ENCODE measurements at regions not wholly inside any gene's neighbourhood (a gene's known extent, or its start where the extent isn't known, plus 50 kb on each side); places are given as distances from the start of the nearest gene placed in this dataset.

GRCh38 chr10:10816447-10816846, 201.2 kb upstream of the CELF2 start:
- WGBS, 2 donors: 83 to 90% methylated on average over 2 of the region's 2 CpGs
- Histone ChIP-seq H3K27me3 (no peaks in the 10 kb centered on the region), H3K4me1 (no peaks in the 10 kb centered on the region), H3K9me3 (no peaks in the 10 kb centered on the region), H3K27ac (no peak overlapping the region), H3K4me3 (replicated peaks in 1 of 3) (no peak overlapping the region), H3K36me3 (no peaks in the 10 kb centered on the region)
- intact Hi-C loops (cut with DNase I): no loop called here
- TF ChIP-seq POLR2A (IDR thresholded peaks at IDR 0.05) (no peak), CTCF (IDR thresholded peaks at IDR 0.05) (no peak)
- no peak for DNase-seq

GRCh38 chr10:10817609-10818008, 200.1 kb upstream of the CELF2 start:
- WGBS, 2 donors: 88 to 89% methylated on average over 5 of the region's 5 CpGs

GRCh38 chr10:10818082-10818481, 199.6 kb upstream of the CELF2 start:
- intact Hi-C loops (cut with DNase I): no loop called here
- 72 to 95% methylated on average over 2 of the region's 2 CpGs for WGBS, 2 donors
- no peaks in the 10 kb centered on the region for H3K27me3 ChIP-seq
- DNase-seq: no peak
- H3K9me3 ChIP-seq: no peaks in the 10 kb centered on the region
- H3K4me3 ChIP-seq (replicated peaks in 1 of 3): no peak overlapping the region
- H3K27ac ChIP-seq: peak overlapping the region in 1 of 3 donors; percentile 17
- H3K36me3 ChIP-seq: no peaks in the 10 kb centered on the region
- H3K4me1 ChIP-seq: peaks cover 0 to 6% of the 10 kb centered on the region in 2 donors
- TF ChIP-seq POLR2A (IDR thresholded peaks at IDR 0.05) (no peak), CTCF (IDR thresholded peaks at IDR 0.05) (no peak)

More at GRCh38 chr10:10817609-10818008, 200.1 kb upstream of the CELF2 start:
- H3K9me3 ChIP-seq: no peaks in the 10 kb centered on the region
- DNase-seq: no peak
- intact Hi-C loops (cut with DNase I): no loop called here
- H3K4me3 ChIP-seq (replicated peaks in 1 of 3): no peak overlapping the region
- TF ChIP-seq POLR2A (IDR thresholded peaks at IDR 0.05): no peak
- TF ChIP-seq CTCF (IDR thresholded peaks at IDR 0.05): no peak
- H3K36me3 ChIP-seq: no peaks in the 10 kb centered on the region
- peaks cover 0 to 6% of the 10 kb centered on the region in 2 donors for H3K4me1 ChIP-seq
- no peaks in the 10 kb centered on the region for H3K27me3 ChIP-seq
- H3K27ac ChIP-seq: peak overlapping the region in 1 of 3 donors; percentile 12

GRCh38 chr10:10819206-10819856, 198.3 kb upstream of the CELF2 start:
- Histone ChIP-seq H3K27ac (peak overlapping the region in 1 of 3 donors; percentile 17), H3K36me3 (no peaks in the 10 kb centered on the region), H3K4me1 (peaks cover 0 to 6% of the 10 kb centered on the region in 2 donors), H3K27me3 (no peaks in the 10 kb centered on the region), H3K9me3 (no peaks in the 10 kb centered on the region), H3K4me3 (replicated peaks in 1 of 3) (no peak overlapping the region)
- TF ChIP-seq POLR2A (IDR thresholded peaks at IDR 0.05) (no peak), CTCF (IDR thresholded peaks at IDR 0.05) (no peak)
- no peak for DNase-seq
- intact Hi-C loops (cut with DNase I): no loop called here
- WGBS, 2 donors: 47 to 57% methylated on average over 7 of the region's 7 CpGs

GRCh38 chr10:10821926-10822325, 195.7 kb upstream of the CELF2 start:
- no peak overlapping the region for H3K27ac ChIP-seq
- 68 to 72% methylated on average over 6 of the region's 6 CpGs for WGBS, 2 donors
- DNase-seq: no peak
- H3K4me3 ChIP-seq (replicated peaks in 1 of 3): no peak overlapping the region
- TF ChIP-seq CTCF (IDR thresholded peaks at IDR 0.05): no peak
- TF ChIP-seq POLR2A (IDR thresholded peaks at IDR 0.05): no peak
- H3K27me3 ChIP-seq: no peaks in the 10 kb centered on the region
- H3K9me3 ChIP-seq: no peaks in the 10 kb centered on the region
- H3K36me3 ChIP-seq: no peaks in the 10 kb centered on the region
- intact Hi-C loops (cut with DNase I): no loop called here
- peaks cover 0 to 6% of the 10 kb centered on the region in 2 donors for H3K4me1 ChIP-seq

Data from thyroid gland (tissue), 4 donors.